ENCODE measurements at regions not wholly inside any gene's neighbourhood (a gene's known extent, or its start where the extent isn't known, plus 50 kb on each side); places are given as distances from the start of the nearest gene placed in this dataset.

DNA sequence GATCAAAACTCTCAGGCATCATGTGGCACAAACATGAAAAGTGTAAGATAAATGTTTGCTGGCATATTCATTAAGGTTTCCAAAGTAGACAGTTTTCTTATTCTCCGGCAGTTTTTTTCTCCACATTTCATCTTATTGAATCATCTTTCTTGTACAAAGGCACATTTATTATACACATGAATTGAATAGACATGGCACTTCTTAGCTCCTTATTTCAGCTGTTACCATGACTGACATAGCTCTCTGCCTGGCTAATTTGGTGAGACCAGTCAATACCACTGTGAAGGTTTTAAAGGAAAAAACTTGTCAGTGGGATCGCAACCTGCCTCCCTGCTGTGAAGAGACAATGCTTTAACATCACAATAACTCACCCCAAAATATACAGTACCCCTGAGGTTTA, 285.0 kb upstream of the PCDH20 start:
- Histone ChIP-seq H3K4me2 (ENCODE audit: insufficient read depth, low read length) (no peak overlapping the region), H3K9me3 (replicated peaks; ENCODE audit: control insufficient read depth, insufficient read depth, low read length) (no peaks in the 10 kb centered on the region), H3K9ac (replicated peaks; ENCODE audit: extremely low read depth, insufficient read depth, low read length) (no peak overlapping the region), H3K4me1 (ENCODE audit: control insufficient read depth, extremely low read depth, insufficient read depth, low read length) (no peaks in the 10 kb centered on the region), H3K27ac (ENCODE audit: insufficient read depth, low read depth, low read length) (no peak overlapping the region), H4K20me1 (replicated peaks; ENCODE audit: control insufficient read depth, extremely low read depth, insufficient read depth, low read length) (no peaks in the 10 kb centered on the region), H3K9me1 (replicated peaks; ENCODE audit: control insufficient read depth, extremely low read depth, insufficient read depth, low read length) (no peaks in the 10 kb centered on the region), H3K79me2 (ENCODE audit: control insufficient read depth, insufficient read depth, low read length) (no peaks in the 10 kb centered on the region), H2AFZ (ENCODE audit: low read depth, low read length) (no peak overlapping the region), H3K36me3 (ENCODE audit: control insufficient read depth in 2 of 2, extremely low read depth in 1 of 2, insufficient read depth in 2 of 2, low read length in 2 of 2) (no peaks in the 10 kb centered on the region), H3K27me3 (ENCODE audit: control insufficient read depth in 2 of 2, insufficient read depth in 2 of 2, low read length in 2 of 2) (no peaks in the 10 kb centered on the region), H3K4me3 (replicated peaks in 1 of 3; ENCODE audit: insufficient read depth in 1 of 3, low read depth in 1 of 3, low read length in 3 of 3) (no peak overlapping the region)
- intact Hi-C loops (cut with micrococcal nuclease) (no loop called here), dilution Hi-C loops (cut with MboI; ENCODE audit: extremely low pct_ligation_motif_present, low sequenced_read_pairs) (no loop called here)
- CTCF ChIA-PET, result no interaction called here
- no peak for TF ChIP-seq POLR2AphosphoS5 (IDR thresholded peaks at IDR 0.05; ENCODE audit: insufficient read depth, low read depth, low read length)
- no peak for TF ChIP-seq FOS (IDR thresholded peaks at IDR 0.05; ENCODE audit: borderline replicate concordance, insufficient read depth, low read length)
- no peak for TF ChIP-seq EZH2 (IDR thresholded peaks at IDR 0.05; ENCODE audit: borderline replicate concordance, low read depth, low read length, severe bottlenecking)
- TF ChIP-seq GATA2 (IDR thresholded peaks at IDR 0.05; ENCODE audit: insufficient read depth, insufficient read length, low read depth, low read length), result no peak
- no peak for TF ChIP-seq CTCF (IDR thresholded peaks at IDR 0.05; ENCODE audit: extremely low read depth in 1 of 2, insufficient read depth in 1 of 2, low read depth in 1 of 2, low read length in 2 of 2)
- no peak for TF ChIP-seq MYC (IDR thresholded peaks at IDR 0.05; ENCODE audit: low read depth, low read length)
- TF ChIP-seq, protein P1, sequence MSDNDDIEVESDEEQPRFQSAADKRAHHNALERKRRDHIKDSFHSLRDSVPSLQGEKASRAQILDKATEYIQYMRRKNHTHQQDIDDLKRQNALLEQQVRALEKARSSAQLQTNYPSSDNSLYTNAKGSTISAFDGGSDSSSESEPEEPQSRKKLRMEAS (IDR thresholded peaks at IDR 0.05; ENCODE audit: insufficient read depth, insufficient read length), result no peak
- no peak for TF ChIP-seq JUN (IDR thresholded peaks at IDR 0.05; ENCODE audit: borderline replicate concordance, insufficient read depth, insufficient read length, low read depth)
- TF ChIP-seq POLR2A (IDR thresholded peaks at IDR 0.05; ENCODE audit: low read depth, low read length), result no peak
- no TSS peak for BruUV-seq (replicated peaks)
- POLR2A ChIA-PET, result no interaction called here
- DNase-seq (ENCODE audit: low read depth, low spot score) (no peak), FAIRE-seq (no peak)

All from endothelial cell of umbilical vein (primary cell).